DMS114 treated with DMSO at 0.1 percent for 48 hours (cell line): ENCODE measurements at regions not wholly inside any gene's neighbourhood (a gene's known extent, or its start where the extent isn't known, plus 50 kb on each side); places are given as distances from the start of the nearest gene placed in this dataset.

Source experiments
- DNase-seq: peaks from one replicate; lab custom pipeline; 2025; ENCODE audit not compliant: unreplicated experiment; lab: John Stamatoyannopoulos, UW

DNA sequence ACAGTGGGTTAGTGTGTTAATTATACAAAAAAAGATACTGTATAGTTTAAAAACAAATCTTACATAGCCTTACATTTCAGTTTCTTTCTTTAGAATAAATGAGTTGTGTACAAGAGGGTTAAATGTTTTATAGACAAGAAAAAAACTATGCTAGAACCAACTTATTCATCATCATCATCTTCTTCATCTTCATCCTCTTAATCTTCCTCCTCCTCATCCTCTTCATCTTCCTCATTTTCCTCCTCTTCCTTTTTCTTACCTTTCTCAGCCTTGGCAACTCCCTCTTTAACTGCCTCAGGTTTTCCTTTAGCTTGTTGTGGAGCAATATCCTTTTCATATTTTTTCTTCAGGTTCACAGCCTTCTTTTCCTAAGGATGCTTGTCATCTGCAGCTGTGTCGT is 53.7 kb downstream of the RPS12 start:
- no peak for DNase-seq

DNA sequence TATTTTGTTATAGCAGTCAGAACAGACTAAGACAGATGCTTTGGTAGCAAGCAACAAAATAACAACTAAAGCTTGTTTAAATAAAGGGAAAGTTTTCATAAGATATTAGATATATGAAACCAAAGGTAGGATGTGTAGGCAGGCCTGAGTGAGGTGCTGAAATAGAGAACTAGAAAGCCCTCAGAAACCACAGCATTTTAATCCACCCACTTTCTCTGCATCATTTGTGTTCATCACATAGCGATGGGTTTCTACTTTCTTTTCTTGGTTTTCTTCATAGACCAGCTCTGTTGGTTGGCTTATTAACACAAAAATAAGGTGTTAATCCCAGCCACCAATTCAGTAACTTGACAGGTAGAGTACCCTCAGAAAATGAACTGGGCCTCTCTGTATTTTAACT is 58.6 kb downstream of the RPS12 start:
- DNase-seq = no peak

DNA sequence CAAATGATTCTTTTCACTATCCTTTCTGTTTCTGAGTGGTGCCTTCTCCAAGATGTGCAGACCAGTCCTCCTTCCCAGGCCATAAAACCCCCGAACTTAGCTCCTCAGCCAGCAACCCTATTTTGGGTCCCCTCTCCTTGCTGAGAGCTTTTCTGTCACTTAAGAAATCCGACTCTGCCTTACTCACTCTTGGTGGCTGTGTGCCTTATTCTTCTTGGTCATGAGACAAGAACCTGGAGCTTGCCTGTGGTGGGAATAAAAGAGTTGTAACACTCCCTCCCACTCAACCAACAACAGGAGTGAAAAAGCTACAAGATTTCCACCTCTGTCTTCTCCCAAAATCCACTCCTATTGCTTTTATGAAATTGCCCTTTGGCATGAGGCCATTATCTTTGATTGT is 62.6 kb downstream of the RPS12 start:
- no peak for DNase-seq

DNA sequence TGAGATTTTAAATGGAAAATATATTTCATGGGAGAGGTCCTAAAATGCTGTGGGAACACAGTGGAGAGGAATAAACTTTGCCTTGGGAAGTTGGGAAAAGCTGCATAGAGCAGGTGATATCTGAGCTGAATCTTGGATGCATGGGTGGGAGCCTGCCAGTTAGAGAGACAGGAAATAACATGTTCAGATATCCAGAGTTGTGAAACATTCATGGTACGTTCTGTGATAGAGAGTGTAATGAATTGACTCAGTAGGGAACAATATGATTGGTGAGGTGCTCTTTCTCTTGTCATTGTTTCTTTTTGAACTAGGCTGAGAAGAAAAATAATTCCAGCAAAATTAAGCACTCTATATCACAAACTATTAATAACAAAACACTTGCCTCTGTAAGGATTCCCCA is 72.8 kb downstream of the RPS12 start:
- DNase-seq = no peak

GRCh38 chr6:132888701-132889100 is 74.3 kb downstream of the RPS12 start:
- no peak for DNase-seq

DNA sequence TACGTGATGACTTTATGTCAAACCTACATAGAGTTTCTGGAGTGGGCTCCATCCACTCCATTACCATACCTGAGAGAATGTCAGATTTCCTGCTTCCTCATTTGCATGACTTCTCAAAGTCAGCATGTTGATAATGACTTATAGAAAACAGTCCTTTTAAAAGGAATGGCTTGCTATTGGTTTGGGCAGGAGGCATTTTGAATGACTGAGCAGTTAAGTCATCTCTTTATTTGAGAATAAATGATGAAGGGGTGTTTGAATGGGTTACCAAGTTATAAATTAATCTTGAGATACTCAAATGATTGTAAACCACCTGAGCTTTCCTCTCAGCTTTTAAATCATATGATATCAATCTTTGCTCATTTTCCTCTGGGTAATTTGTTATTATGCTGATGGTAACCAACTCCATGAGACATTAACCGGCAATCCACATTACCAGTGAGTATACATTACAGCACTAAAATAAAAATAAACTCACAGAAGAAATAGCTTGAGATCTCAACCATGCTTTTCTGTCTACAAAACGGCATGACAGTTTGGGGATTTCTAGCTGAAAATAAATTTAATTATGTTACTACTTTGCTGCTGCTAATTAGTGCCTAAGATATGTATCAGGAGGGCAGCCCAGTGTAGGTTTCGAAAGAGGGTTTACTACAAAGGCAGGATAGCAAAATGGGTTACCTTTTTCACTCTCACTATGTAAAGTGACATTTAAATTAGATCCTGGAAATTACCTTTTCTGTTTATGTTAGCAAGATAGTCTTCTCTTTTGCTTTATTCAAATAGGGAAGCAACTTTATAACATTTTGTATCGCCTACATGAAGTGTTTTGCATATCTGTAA is 78.8 kb downstream of the RPS12 start:
- no peak for DNase-seq

GRCh38 chr6:132893772-132894490 is 79.6 kb downstream of the RPS12 start:
- no peak for DNase-seq

- no peak for DNase-seq
Observed at GRCh38 chr6:132898376-132898775, 84.0 kb downstream of the RPS12 start.

- no peak for DNase-seq
Observed at GRCh38 chr6:132900849-132901248, 86.5 kb downstream of the RPS12 start.

- DNase-seq = no peak
Observed at GRCh38 chr6:132902901-132903300, 88.5 kb downstream of the RPS12 start.

DNA sequence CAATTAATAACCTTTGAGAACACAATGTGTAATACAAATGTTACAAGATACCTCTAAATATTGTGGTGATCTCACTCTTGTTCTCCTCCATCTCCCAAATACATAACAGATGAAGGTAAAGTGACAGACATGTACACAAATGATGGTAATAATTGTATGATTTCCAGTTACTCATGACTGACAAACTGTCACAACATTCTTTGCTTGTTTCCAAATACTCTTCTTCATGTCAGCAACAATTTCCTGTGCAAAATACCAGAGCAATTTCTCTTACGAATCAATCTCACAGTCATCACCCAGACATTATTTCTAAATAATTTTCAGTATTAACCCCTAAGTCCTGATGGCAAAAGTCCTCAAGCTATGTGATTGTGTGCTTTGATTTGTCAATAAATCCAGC is 92.9 kb downstream of the RPS12 start:
- no peak for DNase-seq

DNA sequence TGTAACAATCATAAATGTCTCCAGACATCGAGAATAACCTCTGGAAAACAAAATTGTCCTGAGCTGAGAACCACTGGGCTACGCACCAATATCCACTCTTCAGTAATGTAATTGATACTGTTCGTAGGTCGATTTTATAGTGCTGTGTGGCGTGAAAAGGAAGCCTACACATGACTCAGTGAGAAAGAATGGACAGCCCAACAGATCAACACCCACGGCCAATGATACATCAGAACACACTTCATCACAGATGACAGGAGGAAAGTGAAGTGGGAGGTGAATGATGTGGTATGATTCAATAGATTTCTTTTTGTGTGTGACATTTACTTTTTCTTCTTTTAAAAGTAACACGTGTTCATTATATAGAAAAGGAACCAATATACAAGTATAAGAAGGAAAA is 93.5 kb downstream of the RPS12 start:
- DNase-seq = no peak

- DNase-seq = no peak
Observed at GRCh38 chr6:132909742-132910141, 95.4 kb downstream of the RPS12 start.

GRCh38 chr6:132910759-132911158 is 96.4 kb downstream of the RPS12 start:
- no peak for DNase-seq

DNA sequence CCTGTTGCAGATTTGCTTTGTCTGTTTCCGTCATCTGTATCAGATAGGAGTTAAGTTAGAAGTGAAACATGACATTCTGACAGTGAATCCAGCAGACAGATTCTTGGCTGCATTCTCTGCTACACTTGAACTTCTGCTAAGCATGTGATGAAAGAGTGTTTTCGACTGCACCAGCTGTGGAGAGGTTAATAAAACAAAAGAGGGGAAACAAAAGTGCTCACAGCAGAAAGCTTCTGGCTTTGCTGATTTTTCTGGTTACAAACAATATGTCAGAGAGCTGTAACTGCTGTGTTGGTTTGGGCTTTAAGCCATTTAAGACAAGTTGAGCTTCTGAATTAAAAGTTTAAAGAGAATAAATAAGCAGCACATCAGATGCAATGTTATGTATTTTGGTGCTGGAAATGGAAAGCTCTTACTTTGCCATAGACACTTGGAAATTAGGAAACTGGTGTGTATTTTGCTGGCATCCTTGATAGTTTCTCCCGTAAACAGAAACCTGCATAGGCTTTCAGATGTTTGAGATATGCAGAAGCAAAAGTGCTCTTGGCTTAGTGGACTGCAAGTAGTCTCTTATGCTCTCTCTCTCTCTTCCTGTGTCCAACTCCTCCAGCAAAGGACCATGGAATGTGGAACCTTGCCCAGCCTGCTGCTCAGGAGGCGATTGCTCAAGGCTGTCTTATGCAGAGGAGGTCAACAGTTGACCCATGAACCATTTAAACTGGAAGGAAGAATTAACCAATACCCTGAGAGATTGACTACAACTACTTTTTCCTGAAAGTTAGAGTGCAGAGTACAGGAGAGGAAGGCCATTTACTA is 104.9 kb downstream of the RPS12 start:
- no peak for DNase-seq

GRCh38 chr6:132927713-132928112 is 113.3 kb downstream of the RPS12 start:
- DNase-seq = no peak

GRCh38 chr6:132929141-132929540 is 114.8 kb downstream of the RPS12 start:
- DNase-seq = no peak

- DNase-seq = no peak
Observed at GRCh38 chr6:132931313-132931712, 116.9 kb downstream of the RPS12 start.

DNA sequence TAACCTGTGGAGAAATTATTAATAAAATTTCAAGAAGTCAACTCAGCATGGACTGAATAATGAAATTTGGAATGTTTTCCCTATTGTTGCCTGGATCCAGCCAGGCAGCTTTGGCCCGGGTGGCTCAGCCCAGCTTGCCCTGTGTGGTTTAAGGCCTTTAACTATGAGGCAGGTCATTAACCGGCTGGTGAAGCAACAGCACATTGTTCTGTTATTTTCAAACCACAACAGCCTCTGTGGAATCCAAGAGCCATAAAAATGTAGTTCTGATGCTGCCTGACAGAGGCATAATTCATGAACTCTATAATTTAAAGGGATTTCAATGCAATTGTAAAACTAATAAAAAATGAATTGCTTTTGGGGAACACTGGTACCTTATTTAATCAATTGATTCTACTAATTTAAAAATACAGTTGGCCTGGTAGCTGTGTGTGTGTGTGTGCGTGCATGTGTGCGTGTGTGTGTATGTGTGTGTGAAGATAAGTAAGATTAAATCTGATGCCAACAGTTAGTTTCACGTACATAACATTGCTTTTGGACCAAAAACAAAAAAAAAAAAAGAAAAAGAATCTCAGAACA is 117.7 kb downstream of the RPS12 start:
- no peak for DNase-seq

GRCh38 chr6:132932588-132932987 is 118.2 kb downstream of the RPS12 start:
- no peak for DNase-seq

DNA sequence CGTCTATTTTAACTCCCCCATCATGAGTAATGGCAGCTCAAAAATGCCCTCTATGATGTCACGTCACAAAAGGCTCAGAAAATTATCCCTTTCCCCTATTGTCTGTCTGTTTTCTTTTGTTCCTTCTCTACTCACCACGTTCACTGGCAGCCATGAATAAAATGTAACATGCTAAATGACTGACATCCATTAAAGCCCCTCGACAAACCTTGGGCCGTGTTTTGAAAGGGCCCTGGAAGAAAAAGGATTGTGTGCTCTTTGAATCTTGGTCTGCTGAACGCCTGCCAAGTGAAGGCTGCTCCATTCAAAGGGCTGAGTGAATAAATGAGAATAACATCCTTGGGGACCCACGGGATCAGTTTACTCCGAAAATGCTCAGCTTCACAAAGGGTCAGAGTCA is 118.7 kb downstream of the RPS12 start:
- no peak for DNase-seq
